ENCODE measurements at regions not wholly inside any gene's neighbourhood (a gene's known extent, or its start where the extent isn't known, plus 50 kb on each side); places are given as distances from the start of the nearest gene placed in this dataset.

GRCh38 chr19:27773318-27774094 lies 1439.4 kb downstream of the UQCRFS1 start:
- TF ChIP-seq CTCF (conservative IDR thresholded peaks at IDR 0.05; ENCODE audit: low read depth, low read length) (no peak), EZH2 (IDR thresholded peaks at IDR 0.05; ENCODE audit: borderline replicate concordance, low read depth, low read length, poor library complexity, severe bottlenecking) (no peak)
